NCI-H2081 (cell line): ENCODE measurements at regions not wholly inside any gene's neighbourhood (a gene's known extent, or its start where the extent isn't known, plus 50 kb on each side); places are given as distances from the start of the nearest gene placed in this dataset.

Experiments
- DNase-seq, 2 experiments: peaks; one replicate each; lab custom pipeline; 2025; lab: John Stamatoyannopoulos, UW

- no peak for DNase-seq
These were observed 700.5 kb downstream of the TRIML1 start for GRCh38 chr4:188839704-188840103.

GRCh38 chr4:188841523-188841922 is 702.3 kb downstream of the TRIML1 start:
- DNase-seq, result no peak

GRCh38 chr4:188854436-188854835 is 715.2 kb downstream of the TRIML1 start:
- no peak for DNase-seq

GRCh38 chr4:188858696-188859095 is 719.5 kb downstream of the TRIML1 start:
- no peak for DNase-seq

GRCh38 chr4:188864741-188865140 is 725.5 kb downstream of the TRIML1 start:
- DNase-seq, result no peak

GRCh38 chr4:188867796-188868195 is 728.6 kb downstream of the TRIML1 start:
- no peak for DNase-seq

- DNase-seq, result no peak
These were observed 730.3 kb downstream of the TRIML1 start for GRCh38 chr4:188869581-188869980.

- DNase-seq, result no peak
These were observed 733.6 kb downstream of the TRIML1 start for GRCh38 chr4:188872809-188873208.

GRCh38 chr4:188876881-188877280 is 737.6 kb downstream of the TRIML1 start:
- DNase-seq, result no peak

GRCh38 chr4:188879598-188879997 is 740.4 kb downstream of the TRIML1 start:
- no peak for DNase-seq

- DNase-seq, result no peak
These were observed 748.7 kb downstream of the TRIML1 start for GRCh38 chr4:188887905-188888304.

- no peak for DNase-seq
These were observed 753.6 kb downstream of the TRIML1 start for GRCh38 chr4:188892837-188893236.

- DNase-seq, result no peak
These were observed 764.7 kb downstream of the TRIML1 start for GRCh38 chr4:188903986-188904385.

- DNase-seq, result no peak
These were observed 765.4 kb downstream of the TRIML1 start for GRCh38 chr4:188904617-188905016.

- no peak for DNase-seq
These were observed 766.0 kb downstream of the TRIML1 start for GRCh38 chr4:188905248-188905647.

GRCh38 chr4:188911199-188911598 is 772.0 kb downstream of the TRIML1 start:
- DNase-seq, result no peak

- no peak for DNase-seq
These were observed 772.5 kb downstream of the TRIML1 start for GRCh38 chr4:188911707-188912106.

GRCh38 chr4:188915175-188915574 is 775.9 kb downstream of the TRIML1 start:
- no peak for DNase-seq

- DNase-seq, result no peak
These were observed 779.5 kb downstream of the TRIML1 start for GRCh38 chr4:188918787-188919186.

GRCh38 chr4:188930822-188931221 is 791.6 kb downstream of the TRIML1 start:
- no peak for DNase-seq

- DNase-seq, result no peak
These were observed 795.2 kb downstream of the TRIML1 start for GRCh38 chr4:188934320-188934962.

GRCh38 chr4:188941524-188942119 is 802.4 kb downstream of the TRIML1 start:
- no peak for DNase-seq

GRCh38 chr4:188942606-188943005 is 803.4 kb downstream of the TRIML1 start:
- DNase-seq, result no peak

- DNase-seq, result no peak
These were observed 810.4 kb downstream of the TRIML1 start for GRCh38 chr4:188949596-188949995.
